GM10266 (cell line): ENCODE measurements at regions not wholly inside any gene's neighbourhood (a gene's known extent, or its start where the extent isn't known, plus 50 kb on each side); places are given as distances from the start of the nearest gene placed in this dataset.

Experiments
- DNase-seq: peaks from one replicate; pipeline ENCODE4 v3.0.0; 2012; ENCODE audit errors: extremely low spot score
- TF ChIP-seq, protein P1 (sequence below): IDR thresholded peaks from 2 replicates; pipeline ENCODE4 v1.5.1; 2012; ENCODE audit warnings: mild to moderate bottlenecking, low read depth; ENCODE audit not compliant: control insufficient read depth, insufficient read depth; ENCODE audit errors: missing control alignments

DNA sequence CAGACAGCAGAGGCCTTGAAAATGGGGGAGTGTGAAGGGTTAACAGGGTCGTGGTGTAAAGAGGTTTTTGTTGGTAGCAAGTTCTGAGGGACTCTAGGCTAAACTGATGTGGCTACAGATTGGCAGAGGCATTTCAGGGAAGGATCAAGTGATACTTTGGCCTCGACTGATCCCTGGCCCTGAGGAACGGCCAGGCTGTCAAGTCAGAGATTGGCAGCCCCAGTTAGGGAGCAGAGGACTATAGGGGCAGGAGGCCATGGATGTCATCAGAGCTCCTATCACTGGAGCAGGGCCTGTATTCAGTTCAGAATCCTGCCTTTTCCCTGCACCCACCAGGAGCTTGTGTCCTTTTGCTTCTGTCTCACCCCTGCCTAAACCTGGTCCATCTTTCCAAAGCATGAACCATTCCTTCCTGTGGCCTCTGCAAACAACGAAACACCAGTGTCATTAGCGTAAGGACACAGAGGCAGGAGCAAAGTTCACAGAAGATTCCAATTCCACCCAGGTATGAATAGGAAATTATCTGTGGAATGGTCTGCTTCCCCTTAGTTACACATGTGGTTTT is 613.1 kb downstream of the MID1IP1 start:
- DNase-seq, result no peak
- TF ChIP-seq, protein P1, sequence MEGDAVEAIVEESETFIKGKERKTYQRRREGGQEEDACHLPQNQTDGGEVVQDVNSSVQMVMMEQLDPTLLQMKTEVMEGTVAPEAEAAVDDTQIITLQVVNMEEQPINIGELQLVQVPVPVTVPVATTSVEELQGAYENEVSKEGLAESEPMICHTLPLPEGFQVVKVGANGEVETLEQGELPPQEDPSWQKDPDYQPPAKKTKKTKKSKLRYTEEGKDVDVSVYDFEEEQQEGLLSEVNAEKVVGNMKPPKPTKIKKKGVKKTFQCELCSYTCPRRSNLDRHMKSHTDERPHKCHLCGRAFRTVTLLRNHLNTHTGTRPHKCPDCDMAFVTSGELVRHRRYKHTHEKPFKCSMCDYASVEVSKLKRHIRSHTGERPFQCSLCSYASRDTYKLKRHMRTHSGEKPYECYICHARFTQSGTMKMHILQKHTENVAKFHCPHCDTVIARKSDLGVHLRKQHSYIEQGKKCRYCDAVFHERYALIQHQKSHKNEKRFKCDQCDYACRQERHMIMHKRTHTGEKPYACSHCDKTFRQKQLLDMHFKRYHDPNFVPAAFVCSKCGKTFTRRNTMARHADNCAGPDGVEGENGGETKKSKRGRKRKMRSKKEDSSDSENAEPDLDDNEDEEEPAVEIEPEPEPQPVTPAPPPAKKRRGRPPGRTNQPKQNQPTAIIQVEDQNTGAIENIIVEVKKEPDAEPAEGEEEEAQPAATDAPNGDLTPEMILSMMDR, result no peak

DNA sequence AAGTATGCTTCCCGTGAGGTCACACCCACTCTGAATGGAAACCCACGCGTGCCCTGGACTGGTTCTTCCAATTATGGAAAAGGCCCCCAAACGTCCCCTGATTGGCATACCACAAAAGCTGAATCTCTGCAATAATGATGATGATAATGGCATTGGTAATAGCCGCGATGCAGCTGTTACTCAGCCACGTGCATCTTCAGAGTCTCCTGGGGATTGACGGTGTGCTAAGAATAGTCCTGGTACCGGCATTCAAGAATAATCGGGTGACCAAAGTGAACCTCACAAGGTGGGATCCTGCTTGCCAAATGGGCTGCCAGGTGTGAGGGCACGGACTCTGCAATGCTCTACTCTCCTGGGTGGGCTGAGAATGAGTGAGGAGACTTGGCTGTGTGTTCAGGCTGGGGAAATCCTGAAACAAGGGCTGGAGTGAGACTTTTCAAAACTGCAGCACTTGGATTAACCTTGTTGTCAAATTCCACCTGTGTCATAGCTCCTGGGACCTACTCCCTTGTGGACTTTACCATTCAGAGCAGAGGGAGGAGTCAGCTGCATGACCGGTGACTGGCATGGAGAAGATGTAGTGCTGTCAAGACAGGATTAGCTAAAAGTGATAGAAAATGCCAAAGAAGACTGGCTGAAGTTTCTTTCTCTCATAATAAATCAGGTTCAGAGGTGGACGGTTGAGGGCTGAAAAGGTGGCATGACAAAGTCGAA is 615.4 kb downstream of the MID1IP1 start:
- TF ChIP-seq, protein P1, result no peak
- no peak for DNase-seq

DNA sequence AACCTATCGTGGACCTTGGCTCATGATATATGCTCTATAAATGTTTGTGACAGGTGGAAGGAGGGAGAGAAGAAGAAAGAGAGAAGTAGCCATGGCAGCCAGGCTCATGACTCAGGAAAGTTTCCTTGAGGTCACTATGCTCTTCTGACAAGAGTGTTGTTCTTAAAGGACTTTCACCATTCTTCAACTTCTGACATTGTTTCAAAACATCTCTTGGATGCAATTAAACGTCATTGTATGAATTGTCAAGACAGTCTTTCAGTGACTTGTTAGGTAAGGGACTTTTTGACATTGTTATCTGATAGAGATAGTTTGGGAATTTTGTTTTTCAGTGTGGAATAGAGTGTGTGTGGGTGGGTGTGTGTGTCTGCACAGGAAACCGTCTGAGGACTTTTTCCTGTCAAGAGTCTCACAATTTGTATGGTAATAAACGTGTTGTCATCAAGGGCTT is 617.0 kb downstream of the MID1IP1 start:
- TF ChIP-seq, protein P1, result no peak
- no peak for DNase-seq

DNA sequence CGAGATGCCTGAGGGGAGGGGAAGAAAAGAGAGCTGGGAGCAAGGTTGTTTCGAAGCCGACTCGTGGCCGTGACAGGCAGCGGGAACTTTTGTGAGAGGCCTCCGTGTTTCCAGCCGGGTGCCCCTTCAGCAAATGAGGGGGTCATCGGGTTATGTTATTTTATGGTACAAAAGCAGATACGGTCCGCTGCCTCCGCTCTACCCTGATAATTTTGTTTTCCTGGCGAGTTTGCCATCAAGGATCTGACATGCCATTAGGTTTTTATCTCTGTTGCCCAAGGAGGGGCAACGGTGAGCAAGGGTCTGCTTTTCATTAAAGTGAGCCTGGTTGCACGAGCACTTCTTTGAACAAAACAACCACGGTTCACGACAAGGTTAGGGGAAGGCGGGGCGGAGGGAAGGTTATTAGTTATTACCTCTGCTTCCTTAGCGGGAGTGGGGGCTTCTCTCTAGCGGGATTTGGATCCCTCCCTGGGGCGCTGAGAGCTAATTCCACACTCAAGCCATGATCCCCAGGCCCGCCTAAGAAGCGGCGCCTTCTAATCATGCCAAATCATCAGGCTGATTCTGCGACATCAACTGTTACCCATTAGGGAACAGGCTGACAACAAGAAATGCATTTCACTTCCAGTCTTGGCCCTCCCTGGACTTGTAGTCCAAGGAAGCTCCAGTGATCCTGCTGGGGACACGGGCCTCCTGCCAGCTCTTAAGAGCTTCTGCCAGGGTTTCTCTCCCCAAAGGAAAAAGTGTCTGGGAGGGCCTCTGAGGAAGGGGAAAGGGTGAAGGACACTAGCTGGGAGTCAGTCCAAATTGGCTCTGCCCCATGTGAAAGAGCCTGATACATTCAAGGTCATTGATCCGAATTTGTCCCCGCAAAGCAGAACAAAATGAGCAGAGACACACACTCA is 617.7 kb downstream of the MID1IP1 start:
- TF ChIP-seq, protein P1, result no peak
- no peak for DNase-seq

DNA sequence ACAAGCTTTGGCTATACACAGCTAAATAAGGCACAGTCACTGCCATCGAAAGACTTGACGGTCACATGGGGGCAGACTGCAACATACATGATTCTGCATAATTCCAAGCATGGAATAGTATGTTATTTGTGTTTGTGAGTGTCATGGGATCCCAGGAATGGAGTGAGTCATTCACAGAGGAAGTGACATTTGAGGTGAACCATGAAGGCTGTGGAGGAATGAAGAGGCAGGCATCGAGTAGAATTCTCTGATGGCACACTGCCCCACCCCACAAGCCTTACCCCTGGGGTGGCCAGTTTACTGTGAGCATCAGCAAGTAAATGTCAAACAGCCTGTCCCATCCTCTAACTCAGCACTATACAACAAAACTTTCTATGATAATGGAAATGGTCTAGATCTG is 619.7 kb downstream of the MID1IP1 start:
- TF ChIP-seq, protein P1, result no peak

DNA sequence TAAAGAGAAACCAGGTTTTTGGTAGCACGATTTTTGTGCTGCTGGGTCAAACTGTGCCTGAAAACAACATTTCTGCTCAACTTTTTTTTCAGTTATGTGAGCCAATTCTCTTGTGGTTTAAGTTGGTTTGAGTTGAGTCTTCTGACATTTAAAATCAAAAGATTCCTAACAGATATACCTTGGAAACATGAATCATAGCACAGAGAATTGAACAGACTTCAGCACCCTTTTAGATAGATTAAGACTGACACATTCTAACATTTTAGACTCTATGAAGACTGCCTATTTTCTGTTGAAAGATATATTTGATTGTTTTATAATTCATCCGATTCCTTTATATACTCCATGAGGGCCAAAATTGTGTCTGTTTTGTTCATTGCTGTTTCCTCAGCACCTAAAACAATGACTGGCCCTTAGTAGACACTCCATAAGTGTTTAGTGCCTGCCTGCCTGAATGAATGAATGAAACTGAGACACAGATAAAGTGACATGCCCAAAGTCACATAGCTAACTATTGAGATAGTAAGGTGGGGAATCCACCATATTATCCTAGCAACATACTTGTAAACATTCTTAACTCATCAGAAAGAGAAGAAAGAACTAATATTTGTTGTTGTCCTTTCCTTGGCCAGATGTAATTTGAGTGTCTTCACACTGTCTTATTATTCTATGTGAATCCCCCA is 624.0 kb downstream of the MID1IP1 start:
- TF ChIP-seq, protein P1, result no peak
- DNase-seq, result no peak

More for the DNA sequence above, 619.7 kb downstream of the MID1IP1 start:
- no peak for DNase-seq

DNA sequence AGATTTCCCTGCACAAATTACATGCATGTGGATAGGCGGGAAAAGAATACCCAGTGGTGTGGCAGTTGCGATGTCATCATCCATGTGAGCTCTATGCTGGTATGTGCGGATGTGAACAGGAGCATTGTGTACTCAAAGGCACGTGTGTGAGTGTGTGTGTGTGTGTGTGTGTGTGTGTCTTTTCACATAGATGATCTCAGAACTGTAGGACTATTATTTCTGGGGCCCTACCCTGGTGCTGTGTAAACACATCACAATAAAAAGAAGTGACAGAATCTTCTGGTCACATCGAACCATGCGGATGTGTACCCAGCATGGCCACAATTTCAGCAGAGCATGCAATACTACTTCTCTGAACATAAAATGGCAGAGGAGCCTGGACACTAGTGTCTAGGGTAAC is 624.8 kb downstream of the MID1IP1 start:
- no peak for DNase-seq
- TF ChIP-seq, protein P1, result no peak
